ENCODE measurements at regions not wholly inside any gene's neighbourhood (a gene's known extent, or its start where the extent isn't known, plus 50 kb on each side); places are given as distances from the start of the nearest gene placed in this dataset.
"Not testable (repeated sequence)": the region's sequence is repeated elsewhere in the genome, so short reads cannot be mapped to it uniquely, and the experiment has no call there.

DNA sequence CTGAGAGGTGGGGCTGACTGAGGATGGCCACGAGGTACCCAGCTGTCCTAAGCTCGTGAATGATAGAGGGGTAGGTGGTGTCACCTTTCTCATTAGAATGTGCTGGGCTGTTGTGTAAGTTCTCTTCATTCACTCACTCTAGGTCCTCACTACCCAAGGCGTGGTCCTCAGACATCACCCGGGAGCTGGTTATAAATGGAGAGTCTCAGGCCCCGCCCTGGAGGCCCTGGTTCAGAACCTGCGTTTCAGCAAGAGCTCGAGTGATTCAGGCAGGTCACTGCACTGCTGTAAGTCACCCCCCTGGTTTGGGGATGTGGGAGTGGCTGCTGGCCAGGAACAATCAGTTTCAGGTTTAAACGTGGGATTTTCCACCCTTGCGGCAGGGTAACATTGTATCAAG, 139.8 kb downstream of the FOXL1 start:
- no peak for DNase-seq

DNA sequence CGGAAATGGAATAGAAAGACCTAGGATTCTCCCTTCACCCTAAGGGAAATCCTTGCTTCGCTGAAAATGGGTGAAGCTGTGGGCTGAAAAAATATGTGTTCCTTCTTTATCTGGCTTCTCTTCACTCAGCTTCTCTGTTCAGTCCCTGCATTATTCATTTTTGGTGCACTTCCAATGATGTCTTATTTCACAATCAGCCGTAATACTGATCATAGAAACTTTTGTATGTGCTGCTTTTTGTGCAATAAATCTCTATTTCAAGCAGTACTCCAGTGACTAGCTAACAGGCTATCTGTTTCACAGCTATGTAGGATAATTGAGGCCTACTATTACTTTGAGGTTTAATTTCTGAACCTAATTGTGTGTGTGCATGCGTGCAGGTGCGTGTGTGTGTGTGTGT, 144.6 kb downstream of the FOXL1 start:
- no peak for DNase-seq

DNA sequence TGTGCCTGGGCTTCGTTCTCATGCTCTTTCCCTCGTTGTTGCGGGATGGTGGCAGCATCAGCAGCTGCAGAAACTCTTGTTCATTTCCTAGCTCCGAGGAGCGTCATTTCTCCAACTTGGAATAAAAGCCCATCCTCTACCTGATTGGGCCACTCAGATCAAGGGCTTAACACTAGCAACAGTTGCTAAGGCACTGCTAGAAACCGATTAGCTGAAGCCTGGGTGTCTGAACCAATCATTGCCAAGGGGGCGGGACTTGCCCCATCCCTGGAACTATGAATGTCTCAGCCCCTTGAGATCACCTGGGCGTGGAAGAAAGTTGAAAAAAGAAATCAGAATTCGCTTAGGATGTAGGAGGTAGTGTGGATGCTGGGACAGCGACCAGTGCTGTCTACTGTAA, 145.3 kb downstream of the FOXL1 start:
- DNase-seq = no peak

DNA sequence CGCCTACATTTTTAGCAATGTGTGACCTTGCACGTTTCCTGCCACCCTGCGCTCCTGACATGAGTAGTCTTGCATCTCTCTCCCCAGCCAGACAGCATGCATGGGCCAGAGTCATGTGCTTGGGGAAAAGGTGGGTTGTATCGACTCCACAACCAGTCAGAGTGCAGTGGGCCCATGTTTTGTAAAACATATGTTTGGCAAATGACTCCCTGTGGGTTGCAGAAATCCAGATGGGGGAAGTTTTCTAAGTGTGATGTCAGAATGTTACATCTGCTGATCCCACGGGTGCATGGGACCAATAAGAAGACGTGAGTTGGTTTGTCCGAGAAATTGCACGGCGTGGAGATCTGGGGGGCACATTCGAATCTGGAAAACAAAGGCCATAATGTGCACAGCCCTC, 147.1 kb downstream of the FOXL1 start:
- no peak for DNase-seq

DNA sequence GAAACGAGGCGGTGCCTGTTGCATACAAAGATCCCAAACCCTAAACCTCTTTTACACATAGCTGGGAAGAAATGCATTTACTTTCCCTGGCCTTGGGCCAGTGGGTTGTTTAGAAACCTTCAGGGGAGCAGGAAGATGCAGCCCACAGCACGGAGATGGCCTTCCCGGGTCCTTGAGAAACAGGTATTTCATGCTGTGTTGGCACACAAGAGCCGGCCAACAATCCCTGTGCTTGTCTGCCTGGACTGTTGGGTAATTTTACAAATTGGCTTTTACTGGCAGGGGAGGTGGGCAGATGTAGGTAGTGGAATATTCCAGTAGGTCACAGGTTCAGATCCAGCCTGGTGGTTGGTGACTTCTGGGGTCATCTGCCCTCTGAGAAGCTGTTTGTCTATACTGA, 148.0 kb downstream of the FOXL1 start:
- no peak for DNase-seq

DNA sequence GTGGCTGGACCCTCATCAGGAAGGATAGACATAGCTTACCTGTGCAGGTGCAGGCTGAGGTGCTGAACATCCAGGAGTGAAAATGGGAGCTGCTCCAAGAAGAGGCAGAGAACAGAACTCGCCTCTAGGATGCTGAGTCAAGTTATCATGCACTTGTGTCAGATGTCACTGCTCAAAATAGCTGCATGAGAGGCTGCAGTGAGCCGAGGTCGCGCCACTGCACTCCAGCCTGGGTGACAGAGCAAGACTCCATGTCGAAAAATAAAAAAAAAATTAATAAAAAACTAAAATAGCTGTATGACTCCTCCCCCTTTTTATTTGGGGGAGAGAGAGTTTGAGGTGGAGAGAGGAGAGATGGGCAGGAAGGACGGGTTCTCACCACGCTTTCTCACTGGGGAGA, 148.8 kb downstream of the FOXL1 start:
- no peak for DNase-seq

DNA sequence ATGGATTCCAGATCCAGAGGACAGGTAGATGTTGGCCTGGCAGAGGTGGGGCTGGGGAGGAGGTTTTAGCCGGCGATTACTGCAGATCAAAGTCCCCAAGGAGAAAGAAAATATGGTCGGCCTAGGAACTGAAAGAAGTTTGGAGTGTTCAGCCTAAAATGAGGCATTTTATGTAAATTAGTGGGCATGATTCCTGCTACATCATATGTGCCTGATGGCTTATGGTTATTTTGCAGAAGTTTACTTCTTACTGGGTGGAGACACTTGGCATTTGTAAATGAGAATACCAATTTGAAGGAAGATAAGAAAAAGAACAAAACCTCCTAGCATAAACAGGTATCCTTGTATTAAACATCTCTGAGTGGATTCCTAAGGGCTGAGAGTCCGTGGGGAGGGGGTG, 149.3 kb downstream of the FOXL1 start:
- DNase-seq = no peak

DNA sequence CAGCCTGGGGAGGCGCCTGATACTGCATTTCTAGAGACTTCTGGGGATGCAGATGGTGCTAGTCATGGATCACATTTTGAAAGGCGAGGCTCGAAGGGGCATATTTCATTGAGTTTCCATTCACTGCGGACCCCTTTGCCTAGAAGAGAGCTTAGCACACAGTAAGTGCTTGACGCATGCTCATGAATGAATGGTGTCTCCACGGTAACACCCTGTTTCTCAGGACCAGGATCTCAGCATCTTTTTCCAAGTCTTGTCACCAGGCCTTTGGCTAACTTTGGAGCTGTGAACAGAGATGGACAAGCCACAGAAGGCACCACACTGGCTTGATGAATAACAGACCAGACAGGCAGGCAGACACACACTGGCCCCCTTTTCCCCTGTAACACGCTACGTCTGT, 151.3 kb downstream of the FOXL1 start:
- no peak for DNase-seq

DNA sequence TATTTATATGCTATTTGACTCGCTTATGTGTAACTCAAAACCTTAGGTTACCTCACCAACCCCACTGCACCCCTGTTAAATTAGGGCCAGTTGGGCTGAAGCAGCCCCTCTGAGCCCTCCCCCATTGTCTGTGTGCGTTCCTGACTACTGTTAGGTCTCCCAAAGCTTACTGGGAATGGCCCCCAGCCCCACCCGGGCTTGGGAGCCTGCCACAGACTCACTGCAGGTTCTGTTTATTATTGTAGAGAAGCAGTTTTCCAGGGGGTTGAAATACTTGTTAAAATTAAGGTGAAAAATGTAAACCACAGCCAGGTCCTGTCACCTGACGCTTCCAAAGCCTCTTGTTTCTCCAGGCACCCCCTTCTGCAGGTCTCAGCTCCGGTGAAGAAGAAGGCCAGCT, 151.7 kb downstream of the FOXL1 start:
- no peak for DNase-seq

DNA sequence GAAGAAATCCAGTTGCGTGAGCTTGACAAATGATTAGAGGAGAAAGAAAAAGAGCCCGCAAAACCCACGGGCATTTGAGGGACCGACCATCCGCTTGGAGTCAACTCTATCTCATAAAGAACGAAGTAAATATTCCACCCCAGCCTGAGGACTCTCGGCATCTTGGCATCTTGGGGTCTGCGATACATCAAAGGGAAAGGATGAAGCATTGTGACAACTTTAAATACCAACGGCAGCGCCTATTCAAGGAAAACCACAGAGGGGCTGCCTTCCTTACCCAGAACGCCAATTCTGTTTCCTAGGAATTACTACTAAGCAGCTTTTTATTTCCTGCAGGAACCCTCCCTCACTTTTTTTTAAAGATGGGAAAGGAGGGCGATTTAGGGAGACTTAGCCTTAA, 152.2 kb downstream of the FOXL1 start:
- no peak for DNase-seq

DNA sequence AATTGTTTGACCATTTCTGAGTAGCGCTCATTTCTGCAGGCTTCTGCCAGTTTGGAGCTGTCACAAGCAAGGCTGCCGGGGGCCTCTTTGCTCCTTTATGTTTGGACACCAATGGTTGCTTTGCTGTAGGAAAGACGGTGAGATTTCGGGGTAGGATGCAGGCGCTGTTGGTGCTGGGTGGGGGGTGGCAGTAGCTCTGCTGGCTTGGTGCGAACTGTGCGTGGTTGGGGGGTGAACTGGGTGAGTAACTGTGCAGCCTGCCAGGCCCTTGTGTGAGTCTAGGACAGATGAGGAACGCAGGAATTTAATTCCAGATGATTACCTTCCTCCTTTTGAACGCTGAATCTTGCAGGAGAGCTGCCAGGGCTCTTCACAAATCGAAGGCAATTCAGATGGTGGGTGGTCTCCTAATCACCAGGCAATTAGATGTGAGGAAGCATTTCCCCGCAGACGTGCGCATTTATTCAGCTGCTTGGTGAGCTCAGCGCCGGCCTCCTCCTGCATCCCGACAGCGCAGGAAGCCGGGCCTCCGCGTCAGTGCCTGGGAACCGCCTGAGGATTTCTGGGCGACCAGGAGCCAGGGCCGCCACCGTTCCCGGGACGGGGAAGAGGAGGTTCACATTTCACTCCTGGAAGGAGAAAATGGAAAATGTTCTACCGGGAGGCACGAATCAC, 154.4 kb downstream of the FOXL1 start:
- no peak for DNase-seq

DNA sequence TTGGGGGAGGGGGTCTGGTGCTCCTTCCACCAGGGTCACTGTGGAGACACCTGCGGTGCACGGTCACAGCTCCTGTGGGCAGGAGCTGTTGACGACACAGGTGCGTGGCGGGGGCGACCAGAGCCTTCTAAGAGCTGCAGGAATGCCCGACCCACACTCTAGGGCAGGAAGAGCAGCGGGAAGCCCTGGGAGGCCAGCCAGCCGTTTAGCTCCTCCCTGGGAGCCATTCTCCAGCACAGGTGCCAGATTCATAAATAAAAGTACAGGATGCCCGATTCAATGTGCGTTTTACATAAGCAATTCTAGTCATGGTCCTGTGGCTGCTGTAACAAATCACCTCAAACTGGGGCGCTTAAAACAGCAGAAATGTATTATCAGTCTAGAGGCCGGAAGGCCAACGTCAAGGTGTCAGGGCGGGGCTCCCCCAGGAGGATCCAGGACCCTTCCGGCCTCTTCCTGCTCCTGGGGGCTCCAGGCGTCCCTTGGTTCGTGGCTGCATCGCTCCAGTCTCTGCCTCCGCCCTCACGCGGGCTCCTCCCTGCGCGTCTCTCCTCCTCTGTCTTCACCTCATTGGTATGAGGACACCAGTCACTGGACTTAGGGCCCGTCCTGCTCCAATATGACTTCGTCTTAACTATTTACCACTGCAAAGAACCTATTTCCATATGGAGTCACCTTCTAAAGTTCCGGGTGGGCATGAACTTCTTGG, 155.4 kb downstream of the FOXL1 start:
- DNase-seq = no peak

DNA sequence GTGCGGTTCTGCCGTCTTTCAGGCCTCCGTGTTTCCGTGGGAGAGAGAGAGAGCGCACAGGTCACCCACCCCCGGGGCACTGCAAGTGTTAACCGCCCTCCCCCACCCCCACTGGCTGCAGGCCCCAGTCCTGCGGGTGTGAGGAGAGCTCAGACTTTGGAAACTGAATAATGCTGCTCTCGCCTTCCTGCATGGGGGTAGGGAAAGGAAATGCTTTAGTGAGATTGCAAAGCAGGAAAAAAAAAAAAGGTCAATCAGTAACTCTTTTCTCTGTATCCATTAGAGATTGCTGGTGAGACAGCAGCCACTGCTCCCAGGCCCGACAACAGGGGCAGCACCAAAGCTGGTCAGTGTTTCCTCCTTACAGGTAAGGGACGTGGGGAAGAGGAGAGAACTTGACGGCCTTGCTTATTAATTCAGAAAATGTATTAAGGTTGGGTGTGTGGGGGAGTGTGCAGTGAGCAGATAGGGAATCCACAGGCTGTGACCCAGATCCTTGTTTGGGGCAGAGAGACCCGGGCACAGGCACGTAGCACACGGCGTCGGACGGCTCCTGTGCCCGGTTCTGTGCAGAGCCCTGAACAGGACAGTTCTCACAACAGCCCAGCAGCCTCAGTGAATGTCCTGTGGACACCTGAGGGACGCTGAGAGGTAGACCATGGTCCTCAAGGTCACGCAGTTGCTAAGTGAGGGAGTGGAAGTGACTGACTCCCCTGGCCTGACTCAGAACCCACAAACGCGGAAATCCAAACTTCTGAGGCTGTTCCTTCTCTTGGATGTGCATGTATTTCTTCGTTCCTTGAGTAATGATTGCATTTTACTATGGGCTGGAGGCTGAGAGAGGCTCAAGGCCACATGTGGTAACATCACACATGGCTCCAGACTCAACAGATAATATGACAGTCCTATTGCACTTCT, 156.5 kb downstream of the FOXL1 start:
- DNase-seq = no peak

DNA sequence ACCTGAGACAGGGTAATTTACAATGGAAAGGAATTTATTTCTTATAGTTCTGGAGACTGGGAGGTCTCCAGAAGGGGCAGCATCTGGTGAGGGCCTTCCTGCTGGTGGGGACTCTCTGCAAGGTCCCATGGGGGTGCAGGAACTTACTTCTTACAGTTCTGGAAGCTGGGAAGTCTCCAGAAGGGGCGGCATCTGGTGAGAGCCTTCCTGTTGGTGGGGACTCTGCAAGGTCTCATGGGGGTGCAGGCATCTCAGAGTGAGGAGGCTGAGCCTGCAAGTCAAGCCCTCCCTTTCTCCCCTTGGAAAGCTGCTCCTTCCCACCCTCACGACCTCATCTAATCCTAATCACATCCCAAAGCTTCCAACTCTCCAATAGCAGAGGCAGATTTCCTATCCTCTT, 157.4 kb downstream of the FOXL1 start:
- DNase-seq = no peak

DNA sequence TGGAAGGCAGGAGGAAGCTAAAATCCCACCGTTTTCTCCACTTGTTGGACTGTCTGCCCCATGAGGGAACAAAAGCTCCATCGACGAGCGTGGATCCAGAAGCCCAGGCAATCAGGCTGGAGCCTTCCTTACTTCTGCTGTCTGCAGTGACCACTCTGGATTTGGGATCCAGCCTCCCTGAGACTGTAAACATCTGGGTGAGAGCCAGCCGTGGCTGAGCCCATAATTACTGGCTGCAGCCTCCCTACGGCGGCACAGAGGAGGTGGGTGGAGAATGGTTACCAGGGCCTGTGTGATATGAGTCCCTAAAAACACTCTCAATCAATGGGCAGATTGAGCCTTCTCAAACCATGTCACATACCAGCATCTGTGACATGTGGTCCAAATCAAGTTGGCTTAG, 158.2 kb downstream of the FOXL1 start:
- DNase-seq = no peak

DNA sequence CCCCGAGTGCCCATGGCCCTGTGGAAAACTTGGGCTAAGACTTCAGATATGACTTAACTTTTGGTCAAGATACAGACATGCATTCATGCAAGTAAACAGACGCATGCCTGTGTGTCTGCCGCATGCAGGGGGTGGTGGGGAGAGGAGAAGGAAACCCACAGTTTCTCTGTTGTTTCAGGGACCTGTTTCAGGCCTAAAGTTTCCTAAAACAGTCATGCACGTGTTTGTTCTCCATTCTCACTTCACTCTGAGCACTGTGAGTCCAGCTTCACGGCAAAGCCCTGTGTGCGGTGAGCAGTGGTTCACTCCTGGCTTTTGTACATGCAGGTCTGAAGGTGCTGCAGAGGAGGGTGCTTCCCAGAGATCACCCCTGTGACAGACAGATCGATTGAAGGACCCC, 158.7 kb downstream of the FOXL1 start:
- DNase-seq = no peak

DNA sequence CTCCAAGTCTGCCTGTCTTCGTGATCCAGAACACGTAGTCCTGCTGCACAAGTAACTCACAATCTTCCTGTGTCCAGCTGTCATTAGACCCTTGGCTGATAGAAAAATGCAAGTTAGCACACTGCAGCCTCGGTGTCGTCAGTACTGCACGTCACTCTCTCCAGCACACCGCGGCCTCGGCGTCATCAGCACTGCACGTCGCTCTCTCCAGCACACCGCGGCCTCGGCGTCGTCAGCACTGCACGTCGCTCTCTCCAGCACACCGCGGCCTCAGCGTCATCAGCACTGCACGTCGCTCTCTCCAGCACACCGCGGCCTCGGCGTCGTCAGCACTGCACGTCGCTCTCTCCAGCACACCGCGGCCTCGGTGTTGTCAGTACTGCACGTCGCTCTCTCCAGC, 160.0 kb downstream of the FOXL1 start:
- DNase-seq = not testable (repeated sequence)

DNA sequence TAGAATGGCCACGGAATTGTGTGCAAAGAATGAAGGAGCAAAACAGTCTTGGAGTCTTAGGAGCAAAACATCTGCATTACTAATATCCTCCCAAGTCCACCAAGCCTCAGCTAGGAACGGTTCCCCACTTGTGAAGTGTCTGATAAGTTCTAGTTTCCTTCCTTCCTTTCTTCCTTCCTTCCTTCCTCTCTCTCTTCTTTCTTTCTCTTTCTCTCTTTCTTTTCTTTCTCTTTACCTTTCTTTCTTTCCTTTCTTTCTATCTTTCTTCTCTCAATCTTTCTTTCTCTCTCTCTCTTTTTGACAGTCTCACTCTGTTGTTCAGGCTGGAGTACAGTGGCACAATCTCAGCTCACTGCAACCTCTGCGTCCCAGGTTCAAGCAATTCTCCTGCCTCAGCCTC, 160.8 kb downstream of the FOXL1 start:
- no peak for DNase-seq

DNA sequence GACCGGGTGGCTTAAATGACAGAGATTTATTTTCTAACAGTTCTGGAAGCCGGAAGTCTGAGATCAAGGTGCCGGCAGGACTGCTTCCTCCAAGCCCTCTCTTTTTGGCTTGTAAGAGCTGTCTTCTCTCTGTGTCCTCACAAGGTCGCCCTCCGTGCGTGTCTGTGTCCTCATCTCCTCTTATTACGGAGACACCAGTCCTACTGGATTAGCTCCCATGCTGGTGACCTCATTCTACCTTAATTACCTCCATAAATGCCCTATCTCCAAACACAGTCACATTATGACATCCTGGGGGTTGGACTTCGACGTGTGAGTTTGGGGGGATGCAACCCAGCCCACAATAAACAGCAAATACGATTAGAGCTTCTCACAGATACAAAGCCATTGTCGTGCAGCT, 161.5 kb downstream of the FOXL1 start:
- no peak for DNase-seq

DNA sequence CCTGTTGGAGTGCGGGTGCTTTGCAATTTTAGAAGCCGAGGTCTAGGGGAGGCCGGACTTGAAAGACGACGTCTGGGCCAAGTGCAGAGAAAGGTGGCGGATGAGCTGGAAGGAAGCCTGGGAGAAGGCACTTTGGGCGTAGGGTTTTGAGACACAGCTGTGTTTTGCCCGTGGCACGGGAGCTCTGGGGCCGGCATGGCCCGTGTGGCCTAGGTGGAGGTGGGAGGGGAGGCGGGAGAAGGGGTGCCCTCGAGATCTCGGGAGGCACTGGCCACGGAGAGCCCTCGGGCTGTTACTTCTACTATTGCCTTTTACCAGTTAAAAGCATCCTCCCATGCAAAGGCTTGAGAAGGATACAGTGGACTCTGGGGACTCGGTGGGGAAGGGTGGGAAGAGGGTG, 161.9 kb downstream of the FOXL1 start:
- no peak for DNase-seq

DNA sequence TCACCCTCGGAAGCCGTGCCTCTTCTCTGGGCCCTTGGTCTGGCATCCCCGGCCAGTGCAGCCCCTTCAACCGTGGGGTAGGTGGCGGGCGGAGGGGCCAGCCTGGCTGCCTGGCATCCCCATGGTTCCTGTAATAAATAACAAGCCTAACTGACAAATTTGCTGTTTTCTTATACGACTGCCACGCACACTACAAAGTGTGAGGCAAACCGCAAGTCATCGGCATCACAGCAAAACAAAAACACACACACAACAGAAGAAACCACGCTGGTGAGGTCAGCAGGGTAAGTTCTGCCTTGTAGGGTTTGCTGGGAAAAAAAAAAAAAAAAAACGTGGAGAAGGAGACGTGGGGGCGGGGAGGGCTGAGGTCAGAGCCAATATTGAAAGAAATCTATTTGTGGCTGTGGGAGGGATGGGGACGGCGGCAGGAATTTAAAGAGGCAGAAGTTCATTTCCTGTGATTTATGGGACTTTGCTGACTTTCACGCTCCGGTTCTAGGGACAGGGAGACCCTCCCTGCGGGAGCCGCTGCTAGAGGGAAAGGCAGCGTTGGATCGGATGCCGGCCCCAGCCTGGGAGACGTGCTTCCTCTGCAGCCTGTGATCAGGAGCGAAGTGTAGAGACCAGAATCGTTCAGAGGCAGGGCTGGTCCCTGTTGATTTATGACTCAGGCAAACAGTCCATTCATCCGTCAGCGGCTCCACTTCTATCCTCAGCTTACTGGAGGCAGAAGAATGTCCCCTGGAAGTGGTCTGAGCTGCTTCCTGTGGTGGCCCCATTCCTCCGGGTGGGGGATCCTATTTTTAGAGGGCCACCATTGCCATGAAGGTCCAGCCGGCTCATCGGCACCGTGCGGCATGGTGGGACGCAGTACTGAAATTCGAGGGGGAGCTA, 162.8 kb downstream of the FOXL1 start:
- DNase-seq = no peak

DNA sequence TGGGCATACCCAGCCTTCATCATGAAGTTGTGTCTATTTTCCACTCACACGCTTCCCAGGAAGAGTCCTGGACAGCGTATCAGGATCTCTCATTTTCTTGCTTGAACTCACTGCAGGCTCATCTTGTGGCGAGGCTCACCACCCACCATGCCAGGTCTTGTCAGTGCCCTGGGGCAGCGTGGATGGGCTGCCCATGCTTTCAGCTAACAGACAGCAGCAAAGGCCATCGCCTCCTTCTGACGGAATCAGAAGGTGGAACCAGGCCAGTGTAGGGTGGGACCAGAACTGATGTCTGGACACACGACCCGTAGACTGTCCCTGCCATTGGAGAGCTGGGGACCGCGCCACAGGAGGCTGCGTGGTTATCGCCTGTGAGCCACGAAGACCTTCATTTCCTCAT, 169.4 kb downstream of the FOXL1 start:
- no peak for DNase-seq

DNA sequence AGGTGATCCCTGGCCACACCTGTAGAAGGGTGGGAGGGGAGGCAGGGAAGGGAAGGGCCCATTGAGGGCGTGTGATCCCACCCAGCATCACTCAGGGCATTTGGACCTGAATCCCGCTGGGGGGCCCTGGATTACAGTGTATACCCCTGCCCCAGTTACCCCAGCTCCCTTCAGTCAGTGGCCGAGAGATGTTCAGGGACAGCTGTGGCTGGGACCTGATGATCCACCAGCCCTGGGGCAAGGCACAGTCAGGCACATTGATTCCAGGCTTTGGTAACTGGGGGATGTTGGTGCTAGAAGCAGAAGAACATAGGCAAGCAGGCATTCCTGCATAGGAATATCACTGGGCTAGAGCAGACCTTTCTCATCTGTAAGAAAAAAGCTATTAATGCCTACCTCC, 170.3 kb downstream of the FOXL1 start:
- no peak for DNase-seq

All from SHP77 treated with DMSO at 0.1 percent for 48 hours (cell line).